D721Med (cell line): ENCODE measurements at regions not wholly inside any gene's neighbourhood (a gene's known extent, or its start where the extent isn't known, plus 50 kb on each side); places are given as distances from the start of the nearest gene placed in this dataset.

ENCODE experiments used
- DNase-seq: peaks from one replicate; pipeline ENCODE4 v3.0.0; 2011; ENCODE audit warnings: low spot score; ENCODE audit not compliant: insufficient read length
- FAIRE-seq: peaks from 2 replicates; lab custom pipeline; 2011; peaks lifted over from hg19 to GRCh38; lab: Jason Lieb, UNC
- TF ChIP-seq, protein P1 (sequence below): IDR thresholded peaks from 2 replicates; pipeline ENCODE4 v1.5.1; 2012; ENCODE audit warnings: mild to moderate bottlenecking, control low read depth; ENCODE audit not compliant: insufficient read depth; ENCODE audit errors: missing control alignments

DNA sequence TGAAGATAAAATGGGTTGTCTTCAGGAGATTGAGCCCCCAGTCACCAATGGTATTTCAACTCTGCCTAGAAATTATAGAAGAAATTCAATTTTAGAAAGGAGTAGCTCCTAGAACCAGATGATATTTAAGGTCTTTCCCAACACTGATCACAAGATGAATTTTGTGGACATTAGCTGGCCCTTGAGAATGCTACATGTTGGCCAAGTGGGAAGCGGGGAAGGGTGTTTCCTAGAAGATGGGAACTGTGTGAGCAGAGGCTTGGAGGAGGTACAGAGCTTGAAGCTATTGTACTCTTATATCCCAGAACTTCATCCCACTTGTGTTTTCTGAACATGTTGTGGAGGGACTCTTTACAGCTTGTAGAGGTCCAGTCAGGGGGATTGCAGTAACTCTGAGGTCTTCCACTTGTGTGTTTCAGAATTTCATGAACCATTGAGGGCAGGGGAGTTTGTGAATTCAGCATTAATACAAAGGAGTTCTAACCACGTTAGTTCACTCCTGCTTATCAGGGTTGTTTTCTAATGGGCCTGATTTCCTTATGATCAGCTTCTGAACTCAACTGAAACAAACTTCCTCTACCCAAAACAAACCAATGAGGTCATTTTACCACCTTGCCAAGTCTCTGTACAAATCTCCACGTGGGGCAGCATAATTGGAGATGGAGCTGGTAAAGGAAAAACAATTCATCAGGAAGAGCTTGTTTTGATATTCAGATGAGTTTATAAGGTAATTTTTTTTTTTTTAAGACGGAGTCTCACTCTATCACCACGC is 152.6 kb upstream of the TPM1 start:
- TF ChIP-seq, protein P1, sequence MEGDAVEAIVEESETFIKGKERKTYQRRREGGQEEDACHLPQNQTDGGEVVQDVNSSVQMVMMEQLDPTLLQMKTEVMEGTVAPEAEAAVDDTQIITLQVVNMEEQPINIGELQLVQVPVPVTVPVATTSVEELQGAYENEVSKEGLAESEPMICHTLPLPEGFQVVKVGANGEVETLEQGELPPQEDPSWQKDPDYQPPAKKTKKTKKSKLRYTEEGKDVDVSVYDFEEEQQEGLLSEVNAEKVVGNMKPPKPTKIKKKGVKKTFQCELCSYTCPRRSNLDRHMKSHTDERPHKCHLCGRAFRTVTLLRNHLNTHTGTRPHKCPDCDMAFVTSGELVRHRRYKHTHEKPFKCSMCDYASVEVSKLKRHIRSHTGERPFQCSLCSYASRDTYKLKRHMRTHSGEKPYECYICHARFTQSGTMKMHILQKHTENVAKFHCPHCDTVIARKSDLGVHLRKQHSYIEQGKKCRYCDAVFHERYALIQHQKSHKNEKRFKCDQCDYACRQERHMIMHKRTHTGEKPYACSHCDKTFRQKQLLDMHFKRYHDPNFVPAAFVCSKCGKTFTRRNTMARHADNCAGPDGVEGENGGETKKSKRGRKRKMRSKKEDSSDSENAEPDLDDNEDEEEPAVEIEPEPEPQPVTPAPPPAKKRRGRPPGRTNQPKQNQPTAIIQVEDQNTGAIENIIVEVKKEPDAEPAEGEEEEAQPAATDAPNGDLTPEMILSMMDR, result no peak
- DNase-seq (no peak), FAIRE-seq (no peak)

DNA sequence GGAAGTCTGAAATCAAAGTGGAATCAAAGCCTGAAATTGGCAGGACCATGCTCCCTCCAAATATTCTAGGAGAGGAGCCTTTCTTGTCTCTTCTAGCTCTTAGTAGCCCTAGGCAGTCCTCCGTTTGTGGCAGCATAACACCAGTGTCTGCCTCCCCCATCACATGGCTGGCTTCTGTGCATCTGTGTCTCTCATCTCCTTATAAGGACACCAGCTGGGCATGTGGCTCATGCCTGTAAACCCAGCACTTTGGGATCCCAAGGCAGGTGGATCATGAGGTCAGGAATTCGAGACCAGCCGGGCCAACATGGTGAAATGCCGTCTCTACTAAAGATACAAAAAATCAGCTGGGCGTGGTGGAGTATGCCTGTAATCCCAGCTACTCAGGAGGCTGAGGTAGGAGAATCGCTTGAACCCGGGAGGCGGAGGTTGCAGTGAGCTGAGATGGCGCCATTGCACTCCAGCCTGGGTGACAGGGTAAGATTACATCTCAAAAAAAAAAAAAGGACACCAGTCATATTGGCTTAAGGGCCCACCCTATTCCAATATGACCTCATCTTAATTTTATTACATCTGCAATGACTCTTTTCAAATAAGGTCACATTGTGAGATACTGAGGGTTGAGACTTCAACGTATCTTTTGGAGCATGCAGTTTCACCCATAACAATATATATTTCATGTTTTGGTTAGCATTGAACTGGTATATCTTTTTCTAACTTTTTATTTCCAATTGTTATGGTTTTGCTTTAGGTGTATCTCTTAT is 148.0 kb upstream of the TPM1 start:
- no peak for DNase-seq
- TF ChIP-seq, protein P1, result no peak
- FAIRE-seq, result no peak

DNA sequence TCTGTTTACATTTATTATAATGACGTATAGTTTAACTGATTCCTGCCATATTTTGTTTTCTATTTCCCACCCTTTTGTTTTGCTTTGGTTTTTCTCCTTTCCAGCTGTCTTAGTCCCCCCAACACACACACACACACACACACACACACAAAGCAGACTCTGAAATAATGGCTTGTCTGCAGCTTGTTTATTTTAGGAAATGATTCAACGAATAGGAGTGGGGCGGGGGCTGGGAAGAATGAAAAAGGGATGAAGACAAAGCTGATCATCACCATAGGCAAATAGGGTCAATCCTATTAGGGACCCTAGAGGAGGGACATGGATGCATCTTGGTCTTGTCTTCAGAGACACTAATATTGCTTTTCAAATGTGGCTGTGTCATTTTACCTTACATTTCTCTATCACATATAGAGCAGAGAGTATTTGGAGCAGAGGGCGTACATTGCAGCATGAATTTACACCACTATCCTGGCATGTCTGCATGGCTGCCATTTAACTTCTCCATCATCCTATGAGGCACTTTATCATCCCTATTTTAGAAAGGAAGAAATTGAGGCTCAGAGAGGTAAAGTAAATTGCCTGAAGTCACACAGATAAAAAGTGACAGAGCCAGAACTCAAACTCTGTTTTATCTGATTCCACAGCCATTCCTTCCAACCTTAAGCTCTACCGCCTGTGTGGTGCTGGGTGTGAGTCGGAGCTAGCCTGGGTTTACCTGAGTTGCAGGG is 147.2 kb upstream of the TPM1 start:
- DNase-seq (no peak), FAIRE-seq (no peak)
- TF ChIP-seq, protein P1, result no peak

DNA sequence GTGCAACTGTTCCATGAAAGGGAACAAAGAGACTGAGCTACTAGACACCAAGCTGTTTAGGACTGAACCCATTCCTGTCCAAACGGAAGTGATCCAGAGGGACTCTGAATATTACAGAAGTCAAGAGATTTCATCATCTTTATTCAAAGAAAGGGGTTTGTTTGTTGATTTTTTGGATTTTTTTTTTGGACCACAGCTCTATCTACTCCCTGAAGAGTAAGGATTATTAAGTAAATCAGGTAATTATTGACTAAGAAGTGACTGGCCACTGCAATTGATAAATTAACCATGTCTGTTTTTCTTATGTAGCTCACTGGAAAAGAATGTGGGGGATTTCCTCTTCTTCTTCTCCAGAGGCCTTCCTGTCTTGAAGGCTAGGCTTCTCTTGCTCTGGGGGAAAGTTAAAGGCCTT is 146.6 kb upstream of the TPM1 start:
- TF ChIP-seq, protein P1, result no peak
- FAIRE-seq (no peak), DNase-seq (no peak)

DNA sequence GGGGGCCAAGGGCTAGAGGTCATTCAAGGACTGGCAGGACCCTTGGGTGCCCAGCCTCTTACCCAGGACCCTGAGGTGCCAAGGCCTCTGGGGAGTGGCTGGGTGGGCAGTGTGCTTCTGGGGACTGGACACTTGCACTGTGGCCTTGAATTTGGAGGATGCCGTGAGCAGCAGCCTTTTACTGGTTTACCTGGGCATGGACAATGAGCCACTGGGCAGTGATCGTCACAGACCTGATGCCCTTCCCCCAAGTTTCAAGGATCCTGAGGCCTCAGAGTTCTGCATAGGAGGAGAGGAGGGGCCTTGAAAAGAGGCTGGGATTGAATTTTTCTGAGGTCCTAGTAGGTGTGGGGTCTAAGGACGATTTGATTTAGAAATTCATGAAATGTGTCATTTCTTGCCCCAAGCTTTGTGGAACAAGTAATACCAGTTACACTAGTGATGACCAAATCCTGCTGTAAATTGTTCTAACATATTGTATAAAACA is 146.1 kb upstream of the TPM1 start:
- TF ChIP-seq, protein P1, result no peak
- FAIRE-seq (no peak), DNase-seq (no peak)

DNA sequence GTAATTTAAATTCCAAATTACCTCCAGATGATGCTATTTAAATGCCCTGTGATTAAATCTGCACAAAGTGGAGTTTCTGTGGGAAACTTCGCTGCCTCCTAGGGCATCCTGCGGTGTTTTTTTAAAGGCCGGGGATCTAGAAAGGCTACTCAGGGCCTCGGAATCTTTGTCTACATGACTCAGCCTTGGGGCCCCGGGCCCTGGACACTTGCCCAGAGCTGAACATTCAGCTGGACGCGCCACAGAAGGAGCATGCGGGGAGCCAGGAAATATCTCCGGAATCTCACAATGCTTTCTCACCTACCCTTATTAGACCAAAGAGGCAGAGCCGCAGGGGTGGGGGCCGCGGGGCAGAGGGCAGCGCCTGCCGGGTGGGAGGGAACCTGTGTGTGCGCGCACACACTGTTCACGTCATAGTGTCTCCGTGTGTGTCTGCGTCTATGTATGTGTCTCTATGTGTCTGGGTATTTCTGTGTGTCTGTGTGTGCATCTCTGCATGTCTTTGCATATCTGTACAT is 145.5 kb upstream of the TPM1 start:
- FAIRE-seq (no peak), DNase-seq (no peak)

More for the DNA sequence above, 145.5 kb upstream of the TPM1 start:
- TF ChIP-seq, protein P1, result no peak
